Prostate gland (tissue), 2 donors: ENCODE measurements at regions not wholly inside any gene's neighbourhood (a gene's known extent, or its start where the extent isn't known, plus 50 kb on each side); places are given as distances from the start of the nearest gene placed in this dataset.

Source experiments
- DNase-seq: peaks from one replicate; pipeline ENCODE4 v3.0.0-alpha.2; 2019; ENCODE audit warnings: low spot score
- H3K27ac ChIP-seq, 2 donors: fragments of 200-600 bp; sonication (generic); 2 replicates each; pipeline ENCODE4 v1.5.1; 2017 to 2019
- H3K27me3 ChIP-seq: fragments of 200-600 bp; sonication (generic); replicated peaks from 2 replicates; pipeline ENCODE4 v1.5.1; 2019; ENCODE audit not compliant: insufficient read depth
- H3K36me3 ChIP-seq, 2 donors: fragments of 200-600 bp; sonication (generic); 1 replicate in 1 of 2; 2 replicates in 1 of 2; pipeline versions ENCODE4 v1.5.1 to v1.8.1; 2017 to 2019
- H3K4me1 ChIP-seq: fragments of 200-600 bp; sonication (generic); replicated peaks from 2 replicates; pipeline ENCODE4 v1.5.1; 2019
- H3K4me3 ChIP-seq, 2 donors: fragments of 200-600 bp; sonication (generic); 2 replicates each; pipeline ENCODE4 v1.5.1; 2017 to 2019
- H3K9me3 ChIP-seq: fragments of 200-600 bp; sonication (generic); 2 replicates; pipeline ENCODE4 v1.5.1; 2017
- CTCF ChIP-seq, 4 experiments: fragments of 200-600 bp in 2 of 4; fragments of 450-650 bp in 2 of 4; sonication (generic) in 2 of 4; IDR thresholded peaks; 1 replicate in 3 of 4; 2 replicates in 1 of 4; pipeline ENCODE4 v1.5.1; 2016 to 2019; ENCODE audit warnings: antibody characterized with exemption in 4 of 4, mild to moderate bottlenecking in 2 of 4, moderate library complexity in 2 of 4
- POLR2A ChIP-seq: fragments of 450-650 bp; IDR thresholded peaks from one replicate; pipeline ENCODE4 v1.6.1; 2016; ENCODE audit warnings: antibody characterized with exemption, mild to moderate bottlenecking
- POLR2AphosphoS5 ChIP-seq: sonication (generic); formaldehyde crosslinking; IDR thresholded peaks from one replicate; pipeline ENCODE4 v1.6.1; 2017; ENCODE audit warnings: antibody characterized with exemption
- WGBS: methylation state at CpG from one replicate; pipeline ENCODE4 v1.1.5; 2018; 5-methylcytosine and 5-hydroxymethylcytosine counted together
- intact Hi-C: fragments of 100-400 bp; cut with DNase I; formaldehyde crosslinking; loops from one replicate; pipeline ENCODE4 v1.14.2; 2022

GRCh38 chr6:14758421-14759081, 487.3 kb upstream of the JARID2 start:
- TF ChIP-seq POLR2A: no peak
- TF ChIP-seq CTCF (IDR thresholded peaks at IDR 0.05): no peak
- peak; percentile 81 for TF ChIP-seq POLR2AphosphoS5
- Histone ChIP-seq H3K27me3 (no peaks in the 10 kb centered on the region), H3K4me1 (peaks cover 2% of the 10 kb centered on the region), H3K4me3 (no peak overlapping the region), H3K9me3 (no peaks in the 10 kb centered on the region), H3K27ac (no peak overlapping the region), H3K36me3 (no peaks in the 10 kb centered on the region)
- 62% methylated on average over 8 of the region's 8 CpGs for WGBS
- intact Hi-C loops: no loop called here
- peak; percentile 72 for DNase-seq

GRCh38 chr6:14759976-14760672, 485.7 kb upstream of the JARID2 start:
- peaks cover 2% of the 10 kb centered on the region for H3K4me1 ChIP-seq
- WGBS: 92% methylated on average over 4 of the region's 4 CpGs
- no peaks in the 10 kb centered on the region for H3K27me3 ChIP-seq
- no peak overlapping the region for H3K27ac ChIP-seq
- H3K4me3 ChIP-seq: no peak overlapping the region
- TF ChIP-seq POLR2AphosphoS5 (no peak), POLR2A (no peak), CTCF (IDR thresholded peaks at IDR 0.05) (no peak)
- intact Hi-C loops: no loop called here
- H3K9me3 ChIP-seq: no peaks in the 10 kb centered on the region
- H3K36me3 ChIP-seq: no peaks in the 10 kb centered on the region
- DNase-seq: no peak

GRCh38 chr6:14762077-14762476, 483.8 kb upstream of the JARID2 start:
- WGBS: 98% methylated on average over 8 of the region's 8 CpGs
- no peaks in the 10 kb centered on the region for H3K9me3 ChIP-seq
- no peak for DNase-seq

GRCh38 chr6:14763139-14763538, 482.7 kb upstream of the JARID2 start:
- H3K36me3 ChIP-seq: no peaks in the 10 kb centered on the region
- no peak for DNase-seq
- no peaks in the 10 kb centered on the region for H3K9me3 ChIP-seq
- peaks cover under 1% of the 10 kb centered on the region for H3K4me1 ChIP-seq
- TF ChIP-seq POLR2A: no peak
- TF ChIP-seq CTCF (IDR thresholded peaks at IDR 0.05): no peak
- TF ChIP-seq POLR2AphosphoS5: no peak
- no peak overlapping the region for H3K4me3 ChIP-seq
- no peak overlapping the region for H3K27ac ChIP-seq
- no peaks in the 10 kb centered on the region for H3K27me3 ChIP-seq
- intact Hi-C loops: no loop called here
- 45% methylated on average over 6 of the region's 6 CpGs for WGBS

More at GRCh38 chr6:14762077-14762476, 483.8 kb upstream of the JARID2 start:
- Histone ChIP-seq H3K27ac (no peak overlapping the region), H3K27me3 (no peaks in the 10 kb centered on the region), H3K4me3 (no peak overlapping the region), H3K36me3 (no peaks in the 10 kb centered on the region), H3K4me1 (peaks cover 2% of the 10 kb centered on the region)
- intact Hi-C loops: no loop called here
- no peak for TF ChIP-seq POLR2A
- TF ChIP-seq CTCF (IDR thresholded peaks at IDR 0.05): no peak
- TF ChIP-seq POLR2AphosphoS5: no peak

GRCh38 chr6:14763616-14764015, 482.3 kb upstream of the JARID2 start:
- no peak for TF ChIP-seq POLR2AphosphoS5
- TF ChIP-seq CTCF (IDR thresholded peaks at IDR 0.05): no peak
- TF ChIP-seq POLR2A: no peak
- Histone ChIP-seq H3K9me3 (no peaks in the 10 kb centered on the region), H3K4me1 (no peaks in the 10 kb centered on the region), H3K27me3 (no peaks in the 10 kb centered on the region), H3K27ac (no peak overlapping the region), H3K36me3 (no peaks in the 10 kb centered on the region), H3K4me3 (no peak overlapping the region)
- 52% methylated on average over 1 of the region's 1 CpG for WGBS
- no peak for DNase-seq
- intact Hi-C loops: no loop called here
